DMS 273 treated with DMSO at 0.1 percent for 48 hours (cell line): ENCODE measurements at regions not wholly inside any gene's neighbourhood (a gene's known extent, or its start where the extent isn't known, plus 50 kb on each side); places are given as distances from the start of the nearest gene placed in this dataset.

Source experiments
- DNase-seq: peaks from one replicate; lab custom pipeline; 2025; lab: John Stamatoyannopoulos, UW

GRCh38 chr6:94535798-94536197 lies 1041.5 kb upstream of the MANEA start:
- DNase-seq, result no peak

- no peak for DNase-seq
These were observed 1065.7 kb upstream of the MANEA start for GRCh38 chr6:94511502-94512088.

GRCh38 chr6:94510877-94511276 lies 1066.5 kb upstream of the MANEA start:
- DNase-seq, result no peak

GRCh38 chr6:94501516-94501915 lies 1075.8 kb upstream of the MANEA start:
- no peak for DNase-seq

GRCh38 chr6:94498099-94498498 lies 1078.7 kb upstream of the EPHA7 start:
- DNase-seq, result no peak

GRCh38 chr6:94494500-94494899 lies 1075.1 kb upstream of the EPHA7 start:
- DNase-seq, result no peak

GRCh38 chr6:94487371-94487770 lies 1068.0 kb upstream of the EPHA7 start:
- no peak for DNase-seq

- DNase-seq, result no peak
These were observed 1059.0 kb upstream of the EPHA7 start for GRCh38 chr6:94478133-94479005.

GRCh38 chr6:94468830-94469229 lies 1049.5 kb upstream of the EPHA7 start:
- DNase-seq, result no peak

GRCh38 chr6:94464018-94464510 lies 1044.7 kb upstream of the EPHA7 start:
- no peak for DNase-seq

GRCh38 chr6:94463306-94463705 lies 1043.9 kb upstream of the EPHA7 start:
- DNase-seq, result no peak

GRCh38 chr6:94462231-94462630 lies 1042.9 kb upstream of the EPHA7 start:
- DNase-seq, result no peak

GRCh38 chr6:94456266-94456665 lies 1036.9 kb upstream of the EPHA7 start:
- no peak for DNase-seq

- no peak for DNase-seq
These were observed 1034.9 kb upstream of the EPHA7 start for GRCh38 chr6:94454231-94454630.

GRCh38 chr6:94446120-94446519 lies 1026.8 kb upstream of the EPHA7 start:
- no peak for DNase-seq

- no peak for DNase-seq
These were observed 1024.3 kb upstream of the EPHA7 start for GRCh38 chr6:94443701-94444100.

- DNase-seq, result no peak
These were observed 1005.3 kb upstream of the EPHA7 start for GRCh38 chr6:94424692-94425091.

- no peak for DNase-seq
These were observed 998.0 kb upstream of the EPHA7 start for GRCh38 chr6:94417363-94417762.

- no peak for DNase-seq
These were observed 994.7 kb upstream of the EPHA7 start for GRCh38 chr6:94414041-94414440.

- no peak for DNase-seq
These were observed 982.0 kb upstream of the EPHA7 start for GRCh38 chr6:94401311-94401710.

GRCh38 chr6:94394822-94395221 lies 975.5 kb upstream of the EPHA7 start:
- DNase-seq, result no peak

GRCh38 chr6:94389218-94389617 lies 969.9 kb upstream of the EPHA7 start:
- no peak for DNase-seq

GRCh38 chr6:94377835-94378234 lies 958.5 kb upstream of the EPHA7 start:
- DNase-seq, result no peak

- DNase-seq, result no peak
These were observed 957.5 kb upstream of the EPHA7 start for GRCh38 chr6:94376876-94377275.
